HCT116 (cell line): ENCODE measurements at regions not wholly inside any gene's neighbourhood (a gene's known extent, or its start where the extent isn't known, plus 50 kb on each side); places are given as distances from the start of the nearest gene placed in this dataset.

Source experiments
- CTCF ChIP-seq, 3 experiments: fragments of 200-600 bp in 1 of 3; sonication (generic) in 1 of 3; IDR thresholded peaks in 2 of 3; conservative IDR thresholded peaks in 1 of 3; 2 replicates each; pipeline ENCODE4 v1.5.1; 2012 to 2017; ENCODE audit warnings: low read depth in 2 of 3, low read length in 2 of 3, antibody characterized with exemption in 1 of 3, borderline replicate concordance in 1 of 3, control low read depth in 1 of 3, mild to moderate bottlenecking in 1 of 3, mixed read lengths in 1 of 3, mixed run types in 1 of 3, moderate library complexity in 1 of 3; ENCODE audit not compliant: insufficient read depth in 1 of 3
- POLR2A ChIP-seq: IDR thresholded peaks from 2 replicates; pipeline ENCODE4 v1.7.0; 2011; ENCODE audit warnings: borderline replicate concordance; ENCODE audit not compliant: insufficient read depth, insufficient read length; ENCODE audit errors: extremely low read depth
- POLR2AphosphoS5 ChIP-seq: IDR thresholded peaks from 2 replicates; pipeline ENCODE4 v1.6.1; 2011; ENCODE audit warnings: mild to moderate bottlenecking, low read depth, low read length, moderate library complexity

GRCh38 chr15:95857124-95857757, 473.3 kb upstream of the NR2F2 start:
- TF ChIP-seq CTCF (IDR thresholded peaks at IDR 0.05 in 2 of 3, conservative IDR thresholded peaks at IDR 0.05 in 1 of 3; ENCODE audit: borderline replicate concordance in 1 of 3, insufficient read depth in 1 of 3, low read depth in 2 of 3, low read length in 2 of 3), result no peak
- no peak for TF ChIP-seq POLR2AphosphoS5
- no peak for TF ChIP-seq POLR2A
